22Rv1 (cell line): ENCODE measurements at regions not wholly inside any gene's neighbourhood (a gene's known extent, or its start where the extent isn't known, plus 50 kb on each side); places are given as distances from the start of the nearest gene placed in this dataset.

Experiments
- H3K27ac ChIP-seq: fragments of 450-650 bp; 2 replicates; pipeline ENCODE4 v1.5.1; 2017
- ZFX ChIP-seq: fragments of 450-650 bp; IDR thresholded peaks from 2 replicates; pipeline ENCODE4 v1.6.1; 2017; ENCODE audit warnings: antibody characterized with exemption, borderline replicate concordance
- TF ChIP-seq, protein P1 (sequence below): fragments of 450-650 bp; IDR thresholded peaks from 2 replicates; pipeline ENCODE4 v1.5.1; 2017; ENCODE audit warnings: mild to moderate bottlenecking

DNA sequence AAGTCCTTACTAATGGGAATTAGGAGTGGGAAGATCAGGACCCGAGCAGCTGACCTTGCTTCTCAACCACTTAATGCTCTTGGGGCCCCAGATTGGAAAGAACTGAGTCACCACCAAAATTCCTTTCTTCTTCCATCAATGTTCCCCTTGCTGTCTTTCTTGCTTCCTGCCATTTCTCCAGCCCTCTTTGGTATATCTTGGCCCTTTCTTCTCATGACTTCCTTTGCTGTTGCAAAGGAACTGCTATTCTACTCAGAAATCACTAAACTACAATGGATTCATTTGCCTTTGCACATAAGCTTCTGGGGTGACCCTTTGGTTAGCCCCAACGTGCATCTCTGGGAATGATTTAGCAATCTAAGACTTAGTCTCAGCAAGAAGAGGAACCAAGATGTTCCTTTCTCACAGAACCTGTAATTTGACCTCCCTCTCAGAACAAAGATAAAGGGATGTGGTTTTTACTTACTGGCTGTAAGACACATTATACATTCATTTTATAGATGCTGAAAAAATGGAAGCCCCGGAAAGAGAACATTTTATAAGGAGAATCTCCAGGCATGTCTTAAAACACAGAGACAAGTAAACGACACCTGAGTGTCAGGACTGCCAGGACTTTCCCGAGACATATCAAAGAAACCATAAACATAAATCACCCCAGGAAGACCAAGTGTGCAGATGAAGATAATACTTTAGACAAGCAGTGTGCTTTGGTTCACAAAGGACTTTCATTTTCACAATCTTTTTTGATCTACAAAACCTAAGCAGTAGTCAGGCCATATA lies 99.0 kb upstream of the TNFAIP3 start:
- H3K27ac ChIP-seq, result no peak overlapping the region
- TF ChIP-seq, protein P1, sequence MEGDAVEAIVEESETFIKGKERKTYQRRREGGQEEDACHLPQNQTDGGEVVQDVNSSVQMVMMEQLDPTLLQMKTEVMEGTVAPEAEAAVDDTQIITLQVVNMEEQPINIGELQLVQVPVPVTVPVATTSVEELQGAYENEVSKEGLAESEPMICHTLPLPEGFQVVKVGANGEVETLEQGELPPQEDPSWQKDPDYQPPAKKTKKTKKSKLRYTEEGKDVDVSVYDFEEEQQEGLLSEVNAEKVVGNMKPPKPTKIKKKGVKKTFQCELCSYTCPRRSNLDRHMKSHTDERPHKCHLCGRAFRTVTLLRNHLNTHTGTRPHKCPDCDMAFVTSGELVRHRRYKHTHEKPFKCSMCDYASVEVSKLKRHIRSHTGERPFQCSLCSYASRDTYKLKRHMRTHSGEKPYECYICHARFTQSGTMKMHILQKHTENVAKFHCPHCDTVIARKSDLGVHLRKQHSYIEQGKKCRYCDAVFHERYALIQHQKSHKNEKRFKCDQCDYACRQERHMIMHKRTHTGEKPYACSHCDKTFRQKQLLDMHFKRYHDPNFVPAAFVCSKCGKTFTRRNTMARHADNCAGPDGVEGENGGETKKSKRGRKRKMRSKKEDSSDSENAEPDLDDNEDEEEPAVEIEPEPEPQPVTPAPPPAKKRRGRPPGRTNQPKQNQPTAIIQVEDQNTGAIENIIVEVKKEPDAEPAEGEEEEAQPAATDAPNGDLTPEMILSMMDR, result no peak
- no peak for TF ChIP-seq ZFX

DNA sequence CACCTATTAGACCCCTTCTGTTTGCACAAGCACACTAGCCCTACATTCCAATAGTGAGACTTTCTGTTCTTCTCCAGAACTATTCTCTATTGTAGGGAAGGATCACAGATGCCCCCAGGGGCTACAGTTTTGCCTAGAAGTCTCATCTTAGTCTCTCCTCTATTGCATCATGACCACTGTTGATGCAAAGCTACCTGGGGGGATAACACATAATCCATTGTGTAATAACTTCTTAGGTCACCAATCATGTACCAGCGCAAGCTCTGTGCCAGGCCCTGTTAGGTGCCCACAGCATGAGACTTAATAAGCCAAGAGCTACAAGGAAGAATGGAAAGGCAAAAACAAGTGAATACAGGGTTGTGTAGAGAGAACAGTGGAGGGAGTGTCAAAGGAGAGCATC lies 98.1 kb upstream of the TNFAIP3 start:
- TF ChIP-seq ZFX, result no peak
- TF ChIP-seq, protein P1, result no peak
- no peak overlapping the region for H3K27ac ChIP-seq

DNA sequence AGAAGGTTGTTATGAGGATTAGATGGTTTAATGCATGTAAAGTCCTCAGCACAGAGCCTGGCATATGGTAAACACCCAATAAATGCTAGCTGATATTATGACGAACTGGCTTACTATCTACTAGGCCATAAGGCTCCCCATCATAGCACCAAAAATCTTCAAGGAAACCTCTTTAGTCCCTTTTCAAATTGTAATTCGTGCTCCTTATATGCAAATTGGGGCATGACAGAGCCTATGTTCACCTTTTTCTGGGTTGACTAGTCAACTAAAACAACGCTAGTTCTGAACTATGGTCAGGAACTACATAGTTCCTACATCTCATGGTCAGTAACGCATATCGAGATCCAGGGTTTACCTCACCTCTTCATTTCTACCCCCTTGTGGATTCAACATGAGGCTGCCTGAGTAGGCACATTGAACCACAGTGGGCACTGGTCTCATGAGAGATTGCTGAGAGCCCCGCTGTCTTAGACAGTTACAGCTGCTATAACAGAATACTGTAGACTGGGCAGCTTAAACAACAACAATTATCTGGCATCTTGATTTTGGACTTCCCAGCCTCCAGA lies 97.2 kb upstream of the TNFAIP3 start:
- no peak for TF ChIP-seq ZFX
- TF ChIP-seq, protein P1, result no peak
- H3K27ac ChIP-seq, result no peak overlapping the region

DNA sequence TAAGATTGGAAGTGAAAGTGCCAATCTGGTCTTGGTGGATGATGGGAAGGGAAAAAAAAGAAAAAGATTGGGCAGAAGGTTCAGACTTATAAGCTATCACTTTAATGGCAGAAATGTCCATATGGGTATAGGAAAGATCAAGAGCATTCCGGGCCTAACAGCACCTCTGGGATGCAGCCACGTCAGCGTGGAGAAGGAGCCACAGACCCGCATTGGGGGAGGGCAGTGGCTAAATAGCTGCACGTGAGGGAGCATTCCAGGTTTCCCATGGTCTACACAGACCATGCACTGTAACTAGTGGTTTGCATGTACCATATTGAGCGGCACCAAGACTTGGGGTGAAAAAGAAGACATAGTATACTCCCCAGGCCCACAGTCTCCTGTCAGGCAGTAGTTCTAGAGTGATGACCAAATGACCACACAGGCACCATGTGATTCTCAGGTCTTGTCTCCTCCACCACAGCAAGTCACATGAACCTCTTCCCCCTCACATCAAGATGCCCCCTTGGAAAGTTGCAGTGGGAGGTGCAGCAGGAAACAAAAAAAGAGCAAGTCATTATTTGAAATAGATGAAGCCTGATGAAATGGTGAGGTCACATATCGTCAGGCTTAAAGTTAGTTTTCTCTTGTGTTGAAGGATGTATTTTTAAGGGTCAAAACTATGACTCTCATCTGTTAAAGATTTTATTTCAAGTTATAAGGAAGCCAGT lies 94.4 kb upstream of the TNFAIP3 start:
- TF ChIP-seq, protein P1, result no peak
- no peak for TF ChIP-seq ZFX
- no peak overlapping the region for H3K27ac ChIP-seq

DNA sequence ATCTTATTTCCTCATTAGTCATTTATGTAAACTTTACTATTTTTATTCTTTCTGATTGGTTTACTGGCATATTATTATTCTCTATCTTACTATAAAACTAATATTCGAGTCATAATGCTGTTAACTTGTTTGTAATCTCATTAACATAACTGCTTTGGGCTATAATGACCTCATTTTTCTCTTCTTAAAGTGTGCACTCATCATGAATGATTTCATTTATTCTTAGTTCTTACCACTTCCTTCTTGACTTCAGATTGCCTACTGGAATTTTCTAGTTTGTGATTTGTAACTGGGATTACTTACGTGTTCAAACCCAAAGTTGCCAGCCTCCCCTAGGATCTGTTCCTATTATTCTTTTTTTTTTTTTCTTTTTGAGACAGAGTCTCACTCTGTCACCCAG lies 91.8 kb upstream of the TNFAIP3 start:
- TF ChIP-seq ZFX, result no peak
- TF ChIP-seq, protein P1, result no peak

DNA sequence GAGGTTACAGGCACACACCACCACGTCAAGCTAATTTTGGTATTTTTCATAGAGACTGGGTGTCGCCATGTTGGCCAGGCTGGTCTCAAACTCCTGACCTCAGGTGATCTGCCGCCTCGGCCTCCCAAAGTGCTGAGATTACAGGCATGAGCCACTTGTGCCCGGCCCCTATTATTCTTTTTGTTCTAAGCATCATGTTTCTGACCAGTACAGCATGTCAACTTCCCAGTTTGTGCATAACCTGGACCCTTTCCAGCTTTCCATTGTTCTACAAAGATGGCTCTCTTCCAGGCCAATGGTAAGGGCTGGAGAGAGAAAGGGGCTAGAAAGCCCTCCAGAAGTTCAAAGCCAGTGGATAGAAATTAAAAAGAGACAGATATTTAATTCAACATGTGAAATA lies 91.3 kb upstream of the TNFAIP3 start:
- TF ChIP-seq, protein P1, result no peak
- TF ChIP-seq ZFX, result no peak
- 0 out of 2 replicates have a peak overlapping the region, but pooled peaks have one; percentile 26 for H3K27ac ChIP-seq

More for the DNA sequence above, 91.8 kb upstream of the TNFAIP3 start:
- 0 out of 2 replicates have a peak overlapping the region, but pooled peaks have one; percentile 26 for H3K27ac ChIP-seq
